A549 (cell line): ENCODE measurements at regions not wholly inside any gene's neighbourhood (a gene's known extent, or its start where the extent isn't known, plus 50 kb on each side); places are given as distances from the start of the nearest gene placed in this dataset.

Source experiments
- ATAC-seq, 2 experiments: fragments of 200-7000 bp in 1 of 2; fragments of >200 bp in 1 of 2; cut with Nextera tagmentation in 1 of 2; cut with Tn5 transposase in 1 of 2; 3 replicates each; pipeline versions ENCODE4 v1.8.0 to v1.9.1; 2018 to 2020; ENCODE audit warnings: mild to moderate bottlenecking in 1 of 2, moderate library complexity in 1 of 2
- CTCF ChIA-PET: fragments of 300-600 bp; sonication (Branson Sonifier 250); formaldehyde crosslinking; extraction: SDS; loops from one replicate; lab custom pipeline; 2021; ENCODE audit warnings: antibody characterized with exemption, inconsistent platforms; lab: Yijun Ruan, JAX
- POLR2A ChIA-PET: fragments of 350-600 bp; formaldehyde crosslinking; extraction: SDS; loops from one replicate; lab custom pipeline; 2021; ENCODE audit warnings: antibody characterized with exemption, inconsistent platforms; lab: Yijun Ruan, JAX
- DNase-seq, 2 experiments: peaks; one replicate each; pipeline versions ENCODE4 v3.0.0 to v3.0.0-alpha.2; 2011 to 2016; ENCODE audit warnings: low read depth in 1 of 2, low spot score in 1 of 2
- FAIRE-seq: peaks from 2 replicates; lab custom pipeline; 2011; peaks lifted over from hg19 to GRCh38; lab: Jason Lieb, UNC
- H3K27ac ChIP-seq, 2 experiments: fragments of >200 bp; sonication (Bioruptor Twin); formaldehyde crosslinking; 3 replicates each; pipeline ENCODE4 v1.5.1; 2016 to 2017
- H3K4me1 ChIP-seq: fragments of >200 bp; sonication (Bioruptor Twin); formaldehyde crosslinking; 3 replicates; pipeline ENCODE4 v1.6.1; 2016
- H3K4me2 ChIP-seq: fragments of >200 bp; sonication (Bioruptor Twin); formaldehyde crosslinking; 3 replicates; pipeline ENCODE4 v1.6.1; 2016
- H3K4me3 ChIP-seq: fragments of >200 bp; sonication (Bioruptor Twin); formaldehyde crosslinking; 3 replicates; pipeline ENCODE4 v1.5.1; 2016
- H3K9me3 ChIP-seq: fragments of >200 bp; sonication (Bioruptor Twin); formaldehyde crosslinking; 3 replicates; pipeline ENCODE4 v1.6.1; 2016
- ATOH8 ChIP-seq: fragments of 250-450 bp; sonication (Bioruptor Pico); IDR thresholded peaks from 2 replicates; pipeline ENCODE4 v1.5.0; 2020; ENCODE audit warnings: low read depth, mild to moderate bottlenecking, moderate library complexity
- BCL3 ChIP-seq: fragments of >200 bp; sonication (Bioruptor Twin); formaldehyde crosslinking; IDR thresholded peaks from 3 replicates; pipeline ENCODE4 v1.6.1; 2016
- CBX2 ChIP-seq: fragments of 200-600 bp; sonication (generic); IDR thresholded peaks from 2 replicates; pipeline ENCODE4 v1.6.1; 2016; ENCODE audit warnings: low read depth, mild to moderate bottlenecking, borderline replicate concordance
- CEBPB ChIP-seq, 2 experiments: fragments of >200 bp in 1 of 2; sonication (Bioruptor Twin) in 1 of 2; formaldehyde crosslinking in 1 of 2; IDR thresholded peaks; 2 replicates each; pipeline ENCODE4 v1.6.1; 2012 to 2016
- CHD2 ChIP-seq: fragments of 150-350 bp; IDR thresholded peaks from 2 replicates; pipeline ENCODE4 v1.6.1; 2014; ENCODE audit warnings: low read length; ENCODE audit not compliant: partially characterized antibody
- E2F6 ChIP-seq: IDR thresholded peaks from 2 replicates; pipeline ENCODE4 v1.6.1; 2012; ENCODE audit warnings: low read depth, borderline replicate concordance
- EHF ChIP-seq: fragments of 250-450 bp; sonication (Bioruptor Pico); IDR thresholded peaks from 2 replicates; pipeline ENCODE4 v1.5.0; 2020; ENCODE audit warnings: mild to moderate bottlenecking
- EHMT2 ChIP-seq: fragments of 200-600 bp; sonication (generic); IDR thresholded peaks from 2 replicates; pipeline ENCODE4 v1.6.1; 2016; ENCODE audit warnings: antibody characterized with exemption, low read depth, mild to moderate bottlenecking, moderate library complexity
- ESRRA ChIP-seq: fragments of 150-350 bp; IDR thresholded peaks from 2 replicates; pipeline ENCODE4 v1.6.1; 2014; ENCODE audit warnings: mild to moderate bottlenecking, low read length, borderline replicate concordance
- GATA3 ChIP-seq: IDR thresholded peaks from 2 replicates; pipeline ENCODE4 v1.6.1; 2012; ENCODE audit warnings: borderline replicate concordance
- HDAC2 ChIP-seq: fragments of 200-600 bp; sonication (generic); IDR thresholded peaks from 2 replicates; pipeline ENCODE4 v1.6.1; 2016
- HMGXB4 ChIP-seq: fragments of 250-450 bp; sonication (Bioruptor Pico); IDR thresholded peaks from 2 replicates; pipeline ENCODE4 v1.5.0; 2021; ENCODE audit warnings: mild to moderate bottlenecking, moderate library complexity, borderline replicate concordance
- HOXB13 ChIP-seq: fragments of 250-450 bp; sonication (Bioruptor Pico); IDR thresholded peaks from 2 replicates; pipeline ENCODE4 v1.5.0; 2020; ENCODE audit warnings: low read depth, mild to moderate bottlenecking, moderate library complexity
- HOXB5 ChIP-seq: fragments of 250-450 bp; sonication (Bioruptor Pico); IDR thresholded peaks from 2 replicates; pipeline ENCODE4 v1.5.0; 2020; ENCODE audit warnings: mild to moderate bottlenecking, moderate library complexity
- KDM5A ChIP-seq: fragments of 200-600 bp; sonication (generic); IDR thresholded peaks from 2 replicates; pipeline ENCODE4 v1.6.1; 2016; ENCODE audit warnings: antibody characterized with exemption, mild to moderate bottlenecking
- MAFK ChIP-seq: fragments of 450-650 bp; IDR thresholded peaks from 2 replicates; pipeline ENCODE4 v1.6.1; 2014; ENCODE audit not compliant: partially characterized antibody
- MAZ ChIP-seq: fragments of 150-350 bp; IDR thresholded peaks from 2 replicates; pipeline ENCODE4 v1.6.1; 2014; ENCODE audit warnings: antibody characterized with exemption, low read depth, low read length, borderline replicate concordance
- MYC ChIP-seq: IDR thresholded peaks from 2 replicates; pipeline ENCODE4 v1.6.1; 2012; ENCODE audit warnings: mild to moderate bottlenecking, inconsistent platforms, low read length, improper control_type of control experiment, borderline replicate concordance
- NPAS2 ChIP-seq: fragments of 250-450 bp; sonication (Bioruptor Pico); IDR thresholded peaks from 2 replicates; pipeline ENCODE4 v1.8.0; 2022; ENCODE audit warnings: mild to moderate bottlenecking, moderate library complexity, borderline replicate concordance
- POLR2A ChIP-seq: IDR thresholded peaks from 2 replicates; pipeline ENCODE4 v1.6.1; 2012; ENCODE audit warnings: mild to moderate bottlenecking, low read length
- RARB ChIP-seq: fragments of 250-450 bp; sonication (Bioruptor Pico); IDR thresholded peaks from 2 replicates; pipeline ENCODE4 v1.8.0; 2021; ENCODE audit warnings: mild to moderate bottlenecking, moderate library complexity
- REST ChIP-seq: fragments of 200-600 bp; sonication (generic); IDR thresholded peaks from 2 replicates; pipeline ENCODE4 v1.6.1; 2016; ENCODE audit warnings: antibody characterized with exemption, mild to moderate bottlenecking, moderate library complexity
- TFCP2L1 ChIP-seq: fragments of 250-450 bp; sonication (Bioruptor Pico); IDR thresholded peaks from 2 replicates; pipeline ENCODE4 v1.5.0; 2021; ENCODE audit warnings: mild to moderate bottlenecking
- TP53 ChIP-seq: fragments of 250-450 bp; sonication (Bioruptor Pico); IDR thresholded peaks from 2 replicates; pipeline ENCODE4 v1.5.0; 2021; ENCODE audit warnings: mild to moderate bottlenecking, moderate library complexity
- USF2 ChIP-seq: fragments of 450-650 bp; IDR thresholded peaks from 2 replicates; pipeline ENCODE4 v1.6.1; 2014; ENCODE audit warnings: antibody characterized with exemption
- ZFP36 ChIP-seq: fragments of 450-650 bp; IDR thresholded peaks from 2 replicates; pipeline ENCODE4 v1.6.1; 2014; ENCODE audit warnings: borderline replicate concordance; ENCODE audit not compliant: partially characterized antibody
- ZSCAN20 ChIP-seq: fragments of 250-450 bp; sonication (Bioruptor Pico); IDR thresholded peaks from 2 replicates; pipeline ENCODE4 v1.8.0; 2022; ENCODE audit warnings: mild to moderate bottlenecking, moderate library complexity
- WGBS: methylation state at CpG from one replicate; pipeline ENCODE4 v1.1.6; 2017; ENCODE audit errors: missing lambda C conversion rate; 5-methylcytosine and 5-hydroxymethylcytosine counted together

- CTCF ChIA-PET: interaction anchor here (1.0 to 3.6 kb wide), 7 partner anchors 9 to 1269 kb away, joined by 3 to 19 read pairs (median 6); no protein-coding TSS in a partner anchor
- H3K9me3 ChIP-seq: no peaks in the 10 kb centered on the region
- WGBS: 43% methylated on average over 3 of the region's 3 CpGs
- FAIRE-seq: no peak
- TF ChIP-seq HMGXB4 (CRISPR knock-in tag): no peak
- no peak for TF ChIP-seq KDM5A
- no peak for TF ChIP-seq GATA3
- TF ChIP-seq POLR2A: no peak
- TF ChIP-seq ZSCAN20 (CRISPR knock-in tag): no peak
- no peak for TF ChIP-seq EHMT2
- no peak for TF ChIP-seq EHF
- no peak for TF ChIP-seq TFCP2L1 (CRISPR knock-in tag)
- TF ChIP-seq E2F6: no peak
- no peak for TF ChIP-seq MAFK
- no peak for TF ChIP-seq CBX2
- TF ChIP-seq ESRRA: no peak
- no peak for TF ChIP-seq HOXB5 (CRISPR knock-in tag)
- TF ChIP-seq REST: no peak
- TF ChIP-seq HOXB13 (CRISPR knock-in tag): no peak
- TF ChIP-seq, all 56 proteins: peak for 0
- H3K4me3 ChIP-seq: no peak overlapping the region
- H3K4me1 ChIP-seq: no peaks in the 10 kb centered on the region
- no peak overlapping the region for H3K27ac ChIP-seq
- ATAC-seq (no peak), DNase-seq (no peak)
- no peak overlapping the region for H3K4me2 ChIP-seq
- POLR2A ChIA-PET: no interaction called here
Measured at GRCh38 chr6:44653091-44653490, 265.6 kb downstream of the CDC5L start.

- CTCF ChIA-PET: interaction anchor here (0.7 to 4.8 kb wide), 7 partner anchors 10 to 1269 kb away, joined by 3 to 49 read pairs (median 8); no protein-coding TSS in a partner anchor
- Histone ChIP-seq H3K4me3 (no peak overlapping the region), H3K4me1 (no peaks in the 10 kb centered on the region), H3K4me2 (no peak overlapping the region), H3K27ac (no peak overlapping the region), H3K9me3 (no peaks in the 10 kb centered on the region)
- no peak for ATAC-seq
- POLR2A ChIA-PET: no interaction called here
- TF ChIP-seq NPAS2 (CRISPR knock-in tag) (no peak), ZFP36 (no peak), ATOH8 (CRISPR knock-in tag) (no peak), HDAC2 (no peak), TP53 (no peak), CHD2 (no peak), ZSCAN20 (CRISPR knock-in tag) (no peak), RARB (no peak), CEBPB (IDR thresholded peaks at IDR 0.05) (no peak), BCL3 (no peak), MAZ (no peak), MYC (no peak), USF2 (no peak)
- DNase-seq: no peak
- no peak for FAIRE-seq
- 57% methylated on average over 8 of the region's 10 CpGs for WGBS
Measured at GRCh38 chr6:44653761-44654218, 266.3 kb downstream of the CDC5L start.
